HPDE6-E6E7 (cell line): ENCODE measurements at regions not wholly inside any gene's neighbourhood (a gene's known extent, or its start where the extent isn't known, plus 50 kb on each side); places are given as distances from the start of the nearest gene placed in this dataset.
"Not testable (repeated sequence)": the region's sequence is repeated elsewhere in the genome, so short reads cannot be mapped to it uniquely, and the experiment has no call there.

Experiments
- DNase-seq: peaks from one replicate; pipeline ENCODE4 v3.0.0; 2011; ENCODE audit warnings: missing footprints; ENCODE audit errors: extremely low spot score

GRCh38 chr17:79560527-79560926 lies 50.3 kb downstream of the RBFOX3 start:
- no peak for DNase-seq

GRCh38 chr17:79559111-79559887 lies 51.6 kb downstream of the RBFOX3 start:
- DNase-seq: no peak

GRCh38 chr17:79558091-79558900 lies 52.6 kb downstream of the RBFOX3 start:
- no peak for DNase-seq

- no peak for DNase-seq
Measured at GRCh38 chr17:79557276-79558090, 53.4 kb downstream of the RBFOX3 start.

DNA sequence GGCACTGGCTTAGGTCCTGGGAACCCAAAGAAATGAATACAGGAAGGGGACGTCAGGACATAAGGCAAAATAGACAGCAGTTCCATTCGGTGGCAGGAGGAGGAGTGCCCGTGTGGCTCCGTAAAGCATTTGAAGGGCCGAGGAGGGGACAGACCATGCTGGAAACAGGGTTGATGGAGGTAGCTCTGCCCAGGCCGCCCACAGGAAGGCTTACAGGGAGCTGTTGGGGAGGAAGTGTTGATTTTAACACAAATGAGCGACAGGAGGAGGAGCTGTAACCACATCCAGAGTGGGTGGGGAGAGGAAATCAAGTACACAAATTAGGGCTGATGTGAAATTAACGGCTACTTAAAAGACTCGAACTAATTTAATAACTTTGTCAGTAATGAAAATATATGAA lies 54.6 kb downstream of the RBFOX3 start:
- no peak for DNase-seq

GRCh38 chr17:79555543-79555942 lies 55.3 kb downstream of the RBFOX3 start:
- no peak for DNase-seq

DNA sequence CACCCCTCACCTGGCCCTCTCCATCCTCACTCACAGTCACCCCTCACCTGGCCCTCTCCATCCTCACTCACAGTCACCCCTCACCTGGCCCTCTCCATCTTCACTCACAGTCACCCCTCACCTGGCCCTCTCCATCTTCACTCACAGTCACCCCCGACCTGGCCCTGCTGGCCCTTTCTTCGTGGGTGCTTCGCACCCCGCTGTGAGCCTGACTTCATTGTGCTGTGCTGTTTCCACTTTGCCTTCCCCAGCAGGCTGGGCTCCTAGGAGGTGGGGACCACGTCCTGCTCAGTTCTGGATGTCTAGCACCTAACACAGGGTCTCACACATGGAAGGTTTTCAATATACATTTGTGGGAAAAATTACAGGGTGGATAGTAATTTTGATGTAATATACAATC lies 56.5 kb downstream of the RBFOX3 start:
- not testable (repeated sequence) for DNase-seq

DNA sequence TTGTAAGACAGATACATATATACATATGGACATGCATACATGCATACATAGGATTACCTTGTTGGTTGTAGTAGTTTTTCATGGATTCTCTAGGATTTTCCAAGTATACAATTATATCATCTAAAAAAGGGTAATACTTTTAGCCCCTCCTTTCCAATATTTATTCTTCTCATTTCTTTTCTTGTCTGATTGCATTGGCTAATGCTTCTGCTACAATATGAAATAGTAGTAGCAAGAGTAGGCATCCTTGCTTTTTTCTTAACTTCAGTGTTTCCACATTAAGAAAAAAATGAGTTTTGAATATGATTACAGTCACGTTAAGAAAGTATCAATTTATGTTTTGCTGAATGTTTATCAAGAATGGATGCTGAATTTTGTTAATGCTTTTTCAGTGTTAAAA lies 58.0 kb downstream of the RBFOX3 start:
- no peak for DNase-seq

GRCh38 chr17:79552405-79552804 lies 58.4 kb downstream of the RBFOX3 start:
- no peak for DNase-seq

DNA sequence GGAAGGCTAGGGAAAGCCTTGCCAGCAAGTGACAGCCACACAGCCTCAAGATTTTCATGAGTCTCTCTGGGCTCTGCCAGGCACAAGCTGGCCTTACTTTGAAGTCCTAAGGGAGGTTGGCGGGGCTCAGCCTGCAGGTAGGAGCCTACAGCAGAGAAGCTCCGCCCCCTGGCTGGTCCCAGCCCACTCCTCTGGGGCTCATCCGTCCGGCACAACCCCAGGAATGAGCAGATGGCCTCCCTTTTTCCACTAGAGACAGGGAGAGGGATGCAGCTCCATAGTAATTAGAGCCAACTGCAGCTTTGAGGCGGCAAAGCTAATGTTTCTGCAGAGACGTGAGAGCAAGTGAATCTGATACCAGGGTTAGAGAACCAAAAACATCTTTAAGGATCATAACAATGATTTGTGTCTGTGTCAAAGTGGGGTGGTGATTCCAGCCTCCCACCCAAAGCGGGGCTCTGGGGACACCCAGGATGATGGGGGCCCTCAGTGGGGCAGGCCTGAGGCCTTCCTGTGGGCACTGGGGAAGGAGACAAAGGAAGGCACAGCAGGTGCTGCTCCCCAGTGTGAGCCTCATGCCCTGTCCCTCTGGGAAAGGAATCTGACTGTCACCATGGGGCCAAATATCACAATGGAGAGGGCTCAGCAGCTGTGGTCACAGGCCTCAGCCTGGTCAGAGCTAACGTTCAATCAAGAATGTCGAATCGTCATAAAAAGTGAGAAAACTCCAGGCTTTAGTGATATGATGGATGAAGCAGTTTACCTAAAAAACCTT lies 61.5 kb downstream of the RBFOX3 start:
- DNase-seq: no peak

DNA sequence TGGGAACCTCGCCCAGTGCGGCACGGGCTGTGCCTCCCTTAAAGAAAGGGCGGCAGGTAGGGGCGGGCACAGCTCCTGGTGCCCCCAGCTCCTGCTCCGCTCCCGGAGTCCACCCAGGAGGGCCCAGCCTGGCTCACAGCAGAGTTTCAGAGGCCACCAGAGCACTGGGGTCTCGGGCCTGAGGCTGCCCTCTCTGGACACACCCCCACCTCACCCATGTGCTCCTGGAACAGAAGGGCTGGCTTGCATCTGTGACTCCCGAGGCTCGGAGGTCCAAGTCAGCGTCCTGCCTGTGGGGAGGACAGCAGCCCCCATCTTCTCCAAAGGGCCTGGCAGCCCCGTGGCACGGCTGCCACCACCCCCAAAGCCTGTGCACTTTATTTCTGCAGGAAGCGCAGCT lies 62.7 kb downstream of the RBFOX3 start:
- no peak for DNase-seq

- DNase-seq: no peak
Measured at GRCh38 chr17:79547586-79547985, 63.3 kb downstream of the RBFOX3 start.

DNA sequence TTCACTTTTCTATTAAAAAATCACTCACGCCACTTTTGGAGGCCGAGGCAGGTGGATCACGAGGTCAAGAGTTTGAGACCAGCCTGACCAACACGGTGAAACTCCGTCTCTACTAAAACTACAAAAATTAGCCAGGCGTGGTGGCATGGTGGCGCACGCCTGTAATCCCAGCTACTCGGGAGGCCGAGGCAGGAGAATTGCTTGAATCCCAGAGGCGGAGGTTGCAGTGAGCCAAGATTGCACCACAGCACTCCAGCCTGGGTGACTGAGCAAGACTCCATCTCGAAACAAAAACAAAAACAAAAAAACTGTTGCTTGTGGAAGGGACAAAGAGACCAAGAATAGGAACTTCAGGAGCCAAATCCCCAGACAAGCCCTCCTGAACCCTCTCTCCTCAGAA lies 63.7 kb downstream of the RBFOX3 start:
- DNase-seq: not testable (repeated sequence)

DNA sequence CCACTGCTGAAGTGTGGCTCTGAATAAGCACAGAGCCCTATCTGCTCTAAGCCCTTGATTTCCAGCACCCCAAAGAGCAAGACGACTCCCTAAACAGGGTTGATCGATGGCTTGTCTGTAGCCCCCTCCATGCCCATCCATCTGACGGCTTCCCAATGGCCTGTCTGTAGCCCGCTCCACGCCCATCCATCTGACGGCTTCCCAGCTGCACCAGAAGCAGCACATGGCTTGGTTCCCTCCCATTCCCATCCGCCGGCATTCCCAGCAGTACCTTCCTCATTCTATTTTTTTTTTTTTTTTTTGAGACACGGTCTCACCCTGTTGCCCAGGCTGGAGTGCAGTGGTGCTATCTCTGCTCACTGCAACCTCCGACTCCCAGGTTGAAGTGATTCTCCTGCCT lies 64.5 kb downstream of the RBFOX3 start:
- DNase-seq: no peak

GRCh38 chr17:79545251-79546005 lies 65.4 kb downstream of the RBFOX3 start:
- no peak for DNase-seq

- DNase-seq: no peak
Measured at GRCh38 chr17:79544142-79544914, 66.5 kb downstream of the RBFOX3 start.

GRCh38 chr17:79543531-79543930 lies 67.3 kb downstream of the RBFOX3 start:
- no peak for DNase-seq

DNA sequence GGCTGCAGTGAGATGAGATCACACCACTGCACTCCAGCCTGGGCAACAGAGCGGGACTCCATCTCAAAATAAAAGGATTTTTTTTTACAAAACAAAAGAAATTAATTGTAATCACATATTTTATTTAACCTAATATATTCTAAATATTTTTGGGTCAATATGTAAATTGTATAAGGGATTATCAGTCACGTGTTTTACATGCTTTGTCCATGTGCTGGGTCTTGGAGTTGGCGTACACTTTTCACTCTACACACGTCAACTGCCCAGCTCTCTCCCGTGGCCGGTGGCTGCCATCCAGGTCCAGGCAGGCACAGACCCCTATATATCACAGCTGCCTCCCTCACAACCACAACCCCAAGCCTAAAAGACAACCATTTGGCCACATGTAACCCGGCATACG lies 68.1 kb downstream of the RBFOX3 start:
- DNase-seq: no peak

DNA sequence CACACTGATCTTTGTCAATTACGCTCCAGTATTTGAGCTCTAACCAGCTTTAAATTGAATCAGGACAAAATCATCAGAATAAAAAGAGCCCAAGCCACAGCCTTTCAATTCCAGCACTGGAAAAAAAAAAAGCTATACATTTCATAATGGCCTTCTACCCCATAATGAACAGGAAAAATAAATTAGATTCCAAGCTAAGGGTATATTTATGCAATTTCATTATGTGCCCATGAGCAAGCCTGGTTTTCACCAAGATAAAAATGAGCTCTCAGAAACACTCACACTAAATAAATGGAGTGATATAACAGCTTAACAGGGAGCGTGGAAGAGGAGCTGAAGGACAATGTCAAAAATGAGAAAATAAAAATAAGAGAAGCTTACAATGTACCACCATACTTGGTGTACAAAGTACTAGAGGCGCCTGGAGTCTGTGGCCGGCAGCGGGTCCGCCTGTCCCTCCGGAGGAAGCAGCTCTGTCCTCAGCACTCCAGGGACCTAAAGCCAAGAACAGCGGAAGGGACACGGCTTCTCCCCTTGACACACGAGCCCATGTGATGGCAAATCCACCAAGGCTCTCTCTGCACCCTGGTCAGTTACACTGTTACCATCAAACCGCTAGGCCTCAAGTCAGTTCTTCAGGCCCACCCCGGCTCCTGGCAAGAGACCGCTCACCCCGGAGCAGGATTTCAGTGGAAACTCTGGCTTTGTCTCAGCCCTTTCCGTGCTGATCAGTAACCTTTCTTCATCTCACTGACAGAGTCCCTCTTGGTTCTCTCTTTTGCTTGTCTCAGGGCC lies 69.6 kb downstream of the RBFOX3 start:
- DNase-seq: no peak
